Astrocyte (in vitro differentiated cells and primary cell): ENCODE measurements at regions not wholly inside any gene's neighbourhood (a gene's known extent, or its start where the extent isn't known, plus 50 kb on each side); places are given as distances from the start of the nearest gene placed in this dataset.

Source experiments
- CTCF ChIP-seq: IDR thresholded peaks from 2 replicates; pipeline ENCODE4 v1.5.1; 2011; ENCODE audit warnings: low read depth, mild to moderate bottlenecking, inconsistent platforms, low read length, moderate library complexity; ENCODE audit not compliant: insufficient read depth
- EZH2 ChIP-seq: IDR thresholded peaks from 2 replicates; pipeline ENCODE4 v1.6.1; 2012; ENCODE audit warnings: mild to moderate bottlenecking, low read length, inconsistent platforms; ENCODE audit not compliant: insufficient read depth

- no peak for TF ChIP-seq CTCF
- no peak for TF ChIP-seq EZH2
Measured at GRCh38 chr16:5775916-5776315, 678.3 kb upstream of the EEF2KMT start.
